Mucosa of descending colon (tissue), 3 donors: ENCODE measurements at regions not wholly inside any gene's neighbourhood (a gene's known extent, or its start where the extent isn't known, plus 50 kb on each side); places are given as distances from the start of the nearest gene placed in this dataset.
A peak's percentile ranks its signal among the peaks of the same experiment; 100 is the strongest.

Source experiments
- ATAC-seq: fragments of 200-7000 bp; cut with Tn5 transposase; one replicate; pipeline ENCODE4 v1.9.1; 2020; ENCODE audit warnings: mild to moderate bottlenecking, moderate library complexity
- DNase-seq, 3 donors: peaks; one replicate each; pipeline ENCODE4 v3.0.0-alpha.2; 2020
- H3K36me3 ChIP-seq: fragments of 200-600 bp; one replicate; pipeline ENCODE4 v1.8.0; 2021; ENCODE audit warnings: low read depth, mild to moderate bottlenecking
- H3K4me1 ChIP-seq: fragments of 200-600 bp; one replicate; pipeline ENCODE4 v1.8.0; 2021; ENCODE audit warnings: low read depth, mild to moderate bottlenecking
- H3K4me3 ChIP-seq: fragments of 200-600 bp; one replicate; pipeline ENCODE4 v1.8.0; 2021; ENCODE audit warnings: mild to moderate bottlenecking
- H3K9me3 ChIP-seq: fragments of 200-600 bp; one replicate; pipeline ENCODE4 v1.8.0; 2021; ENCODE audit warnings: mild to moderate bottlenecking
- CTCF ChIP-seq: fragments of 200-600 bp; IDR thresholded peaks from one replicate; pipeline ENCODE4 v1.8.0; 2022; ENCODE audit warnings: antibody characterized with exemption, mild to moderate bottlenecking
- intact Hi-C, 2 donors: fragments of 100-400 bp; cut with DNase I in 1 of 2; cut with micrococcal nuclease in 1 of 2; formaldehyde crosslinking; loops; one replicate each; pipeline versions ENCODE4 v1.11.0 to v1.11.1; 2022; cut with DNase I, micrococcal nuclease
- donor health status: DM: no; HTN: no; CAD: no; lungs with moderate emphysema.
- donor health status: DM: no; HTN: no; CAD: no.
- donor health status: DM: no; HTN: yes; CAD: no.

GRCh38 chrX:106341823-106342222, 173.7 kb downstream of the PWWP3B start:
- ATAC-seq: no peak
- no peaks in the 10 kb centered on the region for H3K9me3 ChIP-seq
- H3K4me3 ChIP-seq: no peak overlapping the region
- H3K4me1 ChIP-seq: no peaks in the 10 kb centered on the region
- no peak for DNase-seq
- no peak for TF ChIP-seq CTCF
- no peaks in the 10 kb centered on the region for H3K36me3 ChIP-seq
- intact Hi-C loops: no loop called here

- Histone ChIP-seq H3K4me1 (no peaks in the 10 kb centered on the region), H3K9me3 (no peaks in the 10 kb centered on the region), H3K4me3 (no peak overlapping the region), H3K36me3 (no peaks in the 10 kb centered on the region)
- intact Hi-C loops: no loop called here
- DNase-seq (no peak), ATAC-seq (no peak)
- no peak for TF ChIP-seq CTCF
Observed at GRCh38 chrX:106356580-106356979, 188.5 kb downstream of the PWWP3B start.

GRCh38 chrX:106363214-106363613, 195.1 kb downstream of the PWWP3B start:
- Histone ChIP-seq H3K4me3 (no peak overlapping the region), H3K4me1 (no peaks in the 10 kb centered on the region), H3K36me3 (no peaks in the 10 kb centered on the region), H3K9me3 (no peaks in the 10 kb centered on the region)
- ATAC-seq: no peak
- intact Hi-C loops: no loop called here
- no peak for TF ChIP-seq CTCF
- DNase-seq: no peak

DNA sequence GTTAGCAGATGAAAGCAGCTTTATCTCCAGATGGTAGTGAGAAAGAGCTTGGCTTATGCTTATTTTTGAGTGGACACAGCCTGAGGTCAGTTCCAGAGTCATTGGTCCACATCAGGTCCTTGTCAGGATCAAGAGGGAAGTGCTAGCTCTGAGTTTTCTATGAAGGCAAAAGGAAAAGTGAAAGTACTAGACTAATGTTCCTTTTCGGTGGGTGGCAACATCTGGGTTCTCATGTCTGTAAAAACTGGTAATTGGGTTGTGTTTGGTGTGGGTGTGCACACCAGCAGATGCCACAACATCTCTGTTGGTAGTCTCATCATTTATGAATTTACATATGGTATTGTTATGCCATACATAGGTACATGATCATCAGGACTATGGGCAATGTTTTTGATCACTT, 210.5 kb downstream of the PWWP3B start:
- no peaks in the 10 kb centered on the region for H3K36me3 ChIP-seq
- TF ChIP-seq CTCF: no peak
- H3K9me3 ChIP-seq: no peaks in the 10 kb centered on the region
- ATAC-seq (no peak), DNase-seq (no peak)
- intact Hi-C loops: no loop called here
- H3K4me3 ChIP-seq: no peak overlapping the region
- H3K4me1 ChIP-seq: no peaks in the 10 kb centered on the region

DNA sequence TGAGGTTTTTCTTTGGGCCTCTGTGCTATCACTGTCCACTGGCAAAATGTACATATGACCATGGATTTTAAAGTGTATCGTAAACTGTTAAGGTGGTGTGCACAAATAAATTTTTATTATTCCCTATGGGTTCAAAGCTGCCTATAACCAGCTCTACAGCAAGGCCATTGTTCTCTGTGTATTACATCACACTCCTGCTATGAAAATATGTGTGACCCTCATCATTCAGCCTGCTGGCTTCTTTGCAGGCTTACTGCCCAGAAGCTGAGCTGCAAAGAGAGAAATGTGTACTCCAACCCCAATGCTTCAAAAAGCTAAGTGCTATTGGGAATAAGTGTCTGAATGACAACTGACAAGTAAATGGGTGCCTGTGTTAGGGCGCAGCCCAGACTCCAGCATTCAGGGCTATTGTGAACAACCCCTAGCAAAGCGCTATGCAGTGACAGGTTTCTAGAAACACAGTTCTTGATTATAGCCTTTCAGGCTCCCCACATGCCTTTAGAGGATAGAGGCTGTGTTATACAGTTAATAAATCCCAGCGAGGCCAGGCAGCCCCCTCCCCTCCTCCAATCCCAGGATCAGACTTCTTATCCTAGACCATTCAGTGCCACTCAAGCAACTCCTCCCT, 220.4 kb upstream of the RADX start:
- peak; percentile 52 for ATAC-seq
- no peak for TF ChIP-seq CTCF
- Histone ChIP-seq H3K4me3 (no peak overlapping the region), H3K36me3 (no peaks in the 10 kb centered on the region), H3K4me1 (no peaks in the 10 kb centered on the region), H3K9me3 (no peaks in the 10 kb centered on the region)
- DNase-seq: no peak
- intact Hi-C loops: no loop called here

- no peak for TF ChIP-seq CTCF
- H3K9me3 ChIP-seq: no peaks in the 10 kb centered on the region
- no peaks in the 10 kb centered on the region for H3K36me3 ChIP-seq
- intact Hi-C loops: no loop called here
- no peak overlapping the region for H3K4me3 ChIP-seq
- no peaks in the 10 kb centered on the region for H3K4me1 ChIP-seq
- DNase-seq: no peak
- ATAC-seq: peak; percentile 79
Observed at GRCh38 chrX:106392346-106392745, 219.4 kb upstream of the RADX start.
